ENCODE measurements at regions not wholly inside any gene's neighbourhood (a gene's known extent, or its start where the extent isn't known, plus 50 kb on each side); places are given as distances from the start of the nearest gene placed in this dataset.
"Not testable (repeated sequence)": the region's sequence is repeated elsewhere in the genome, so short reads cannot be mapped to it uniquely, and the experiment has no call there.

GRCh38 chr13:101003566-101003965, 329.0 kb upstream of the TMTC4 start:
- DNase-seq (ENCODE audit: low spot score): no peak

- no peak for DNase-seq (ENCODE audit: low spot score)
These were observed 314.8 kb upstream of the TMTC4 start for GRCh38 chr13:100989392-100989791.

GRCh38 chr13:100988921-100989320, 314.3 kb upstream of the TMTC4 start:
- no peak for DNase-seq (ENCODE audit: low spot score)

GRCh38 chr13:100987948-100988347, 313.4 kb upstream of the TMTC4 start:
- DNase-seq (ENCODE audit: low spot score): no peak

- no peak for DNase-seq (ENCODE audit: low spot score)
These were observed 312.0 kb upstream of the TMTC4 start for GRCh38 chr13:100986571-100986970.

- no peak for DNase-seq (ENCODE audit: low spot score)
These were observed 309.6 kb upstream of the TMTC4 start for GRCh38 chr13:100984085-100984705.

- no peak for DNase-seq (ENCODE audit: low spot score)
These were observed 308.5 kb upstream of the TMTC4 start for GRCh38 chr13:100983111-100983510.

GRCh38 chr13:100980171-100980570, 305.6 kb upstream of the TMTC4 start:
- DNase-seq (ENCODE audit: low spot score): no peak

GRCh38 chr13:100977841-100978240, 303.2 kb upstream of the TMTC4 start:
- no peak for DNase-seq (ENCODE audit: low spot score)

GRCh38 chr13:100976993-100977392, 302.4 kb upstream of the TMTC4 start:
- no peak for DNase-seq (ENCODE audit: low spot score)

- not testable (repeated sequence) for DNase-seq (ENCODE audit: low spot score)
These were observed 301.1 kb upstream of the TMTC4 start for GRCh38 chr13:100975666-100976065.

GRCh38 chr13:100962585-100962984, 288.0 kb upstream of the TMTC4 start:
- no peak for DNase-seq (ENCODE audit: low spot score)

- no peak for DNase-seq (ENCODE audit: low spot score)
These were observed 286.6 kb upstream of the TMTC4 start for GRCh38 chr13:100961186-100961585.

- no peak for DNase-seq (ENCODE audit: low spot score)
These were observed 284.2 kb upstream of the TMTC4 start for GRCh38 chr13:100958831-100959230.

- no peak for DNase-seq (ENCODE audit: low spot score)
These were observed 283.1 kb upstream of the TMTC4 start for GRCh38 chr13:100957741-100958140.

GRCh38 chr13:100954430-100955305, 280.1 kb upstream of the TMTC4 start:
- DNase-seq (ENCODE audit: low spot score): no peak

- DNase-seq (ENCODE audit: low spot score): no peak
These were observed 276.4 kb upstream of the TMTC4 start for GRCh38 chr13:100951016-100951415.

GRCh38 chr13:100948937-100949336, 274.3 kb upstream of the TMTC4 start:
- not testable (repeated sequence) for DNase-seq (ENCODE audit: low spot score)

- DNase-seq (ENCODE audit: low spot score): no peak
These were observed 272.0 kb upstream of the TMTC4 start for GRCh38 chr13:100946588-100946987.

GRCh38 chr13:100944791-100945345, 270.3 kb upstream of the TMTC4 start:
- DNase-seq (ENCODE audit: low spot score): no peak

GRCh38 chr13:100942742-100943141, 268.1 kb upstream of the TMTC4 start:
- DNase-seq (ENCODE audit: low spot score): no peak

Measured in umbilical cord (tissue), 1 donor.